ENCODE measurements at regions not wholly inside any gene's neighbourhood (a gene's known extent, or its start where the extent isn't known, plus 50 kb on each side); places are given as distances from the start of the nearest gene placed in this dataset.

GRCh38 chr11:70695086-70695960, 297.0 kb downstream of the CTTN start:
- DNase-seq (ENCODE audit: low read depth in 2 of 3, low spot score in 2 of 3), result no peak

- DNase-seq (ENCODE audit: low read depth in 2 of 3, low spot score in 2 of 3), result no peak
Measured at GRCh38 chr11:70696076-70696475, 297.7 kb downstream of the CTTN start.

GRCh38 chr11:70696564-70696963, 298.2 kb downstream of the CTTN start:
- no peak for DNase-seq (ENCODE audit: low read depth in 2 of 3, low spot score in 2 of 3)

GRCh38 chr11:70697701-70698100, 299.4 kb downstream of the CTTN start:
- DNase-seq (ENCODE audit: low read depth in 2 of 3, low spot score in 2 of 3), result no peak

GRCh38 chr11:70698871-70699270, 300.5 kb downstream of the CTTN start:
- no peak for DNase-seq (ENCODE audit: low read depth in 2 of 3, low spot score in 2 of 3)

- no peak for DNase-seq (ENCODE audit: low read depth in 2 of 3, low spot score in 2 of 3)
Measured at GRCh38 chr11:70699294-70700221, 301.2 kb downstream of the CTTN start.

- no peak for DNase-seq (ENCODE audit: low read depth in 2 of 3, low spot score in 2 of 3)
Measured at GRCh38 chr11:70700453-70700852, 302.1 kb downstream of the CTTN start.

GRCh38 chr11:70700871-70701270, 302.5 kb downstream of the CTTN start:
- DNase-seq (ENCODE audit: low read depth in 2 of 3, low spot score in 2 of 3), result no peak

- no peak for DNase-seq (ENCODE audit: low read depth in 2 of 3, low spot score in 2 of 3)
Measured at GRCh38 chr11:70702040-70702648, 303.8 kb downstream of the CTTN start.

GRCh38 chr11:70703141-70704064, 305.1 kb downstream of the CTTN start:
- no peak for DNase-seq (ENCODE audit: low read depth in 2 of 3, low spot score in 2 of 3)

- no peak for DNase-seq (ENCODE audit: low read depth in 2 of 3, low spot score in 2 of 3)
Measured at GRCh38 chr11:70705097-70705496, 306.8 kb downstream of the CTTN start.

- no peak for DNase-seq (ENCODE audit: low read depth in 2 of 3, low spot score in 2 of 3)
Measured at GRCh38 chr11:70705930-70706329, 307.6 kb downstream of the CTTN start.

- DNase-seq (ENCODE audit: low read depth in 2 of 3, low spot score in 2 of 3), result no peak
Measured at GRCh38 chr11:70707821-70708220, 309.5 kb downstream of the CTTN start.

- DNase-seq (ENCODE audit: low read depth in 2 of 3, low spot score in 2 of 3), result no peak
Measured at GRCh38 chr11:70709596-70709995, 311.3 kb downstream of the CTTN start.

GRCh38 chr11:70710192-70710591, 311.9 kb downstream of the CTTN start:
- DNase-seq (ENCODE audit: low read depth in 2 of 3, low spot score in 2 of 3), result no peak

GRCh38 chr11:70710601-70711000, 312.3 kb downstream of the CTTN start:
- peak in 1 of 3 donors; percentile 43 for DNase-seq (ENCODE audit: low read depth in 2 of 3, low spot score in 2 of 3)

- no peak for DNase-seq (ENCODE audit: low read depth in 2 of 3, low spot score in 2 of 3)
Measured at GRCh38 chr11:70711095-70711910, 313.0 kb downstream of the CTTN start.

GRCh38 chr11:70711911-70712185, 313.5 kb downstream of the CTTN start:
- DNase-seq (ENCODE audit: low read depth in 2 of 3, low spot score in 2 of 3), result no peak

- DNase-seq (ENCODE audit: low read depth in 2 of 3, low spot score in 2 of 3), result no peak
Measured at GRCh38 chr11:70712471-70712870, 314.1 kb downstream of the CTTN start.

Measured in hematopoietic multipotent progenitor cell (in vitro differentiated cells).